ENCODE measurements at regions not wholly inside any gene's neighbourhood (a gene's known extent, or its start where the extent isn't known, plus 50 kb on each side); places are given as distances from the start of the nearest gene placed in this dataset.

GRCh38 chr4:155616117-155616516 lies 50.5 kb upstream of the GUCY1A1 start:
- POLR2A ChIA-PET, result no interaction called here
- peaks cover 3% of the 10 kb centered on the region for H3K9me3 Mint-ChIP-seq
- no peak for ATAC-seq (ENCODE audit: low read depth)
- DNase-seq, result no peak
- no peak overlapping the region for H3K4me3 Mint-ChIP-seq
- peaks cover 24% of the 10 kb centered on the region for H3K27me3 Mint-ChIP-seq
- no peak overlapping the region for H3K27ac Mint-ChIP-seq
- no peaks in the 10 kb centered on the region for H3K36me3 Mint-ChIP-seq
- peaks cover 2% of the 10 kb centered on the region for H3K4me1 Mint-ChIP-seq

GRCh38 chr4:155615081-155615887 lies 51.4 kb upstream of the GUCY1A1 start:
- peaks cover 2% of the 10 kb centered on the region for H3K4me1 Mint-ChIP-seq
- DNase-seq (no peak), ATAC-seq (ENCODE audit: low read depth) (no peak)
- H3K36me3 Mint-ChIP-seq, result no peaks in the 10 kb centered on the region
- no peak overlapping the region for H3K4me3 Mint-ChIP-seq
- H3K27ac Mint-ChIP-seq, result no peak overlapping the region
- H3K9me3 Mint-ChIP-seq, result peaks cover 3% of the 10 kb centered on the region
- POLR2A ChIA-PET, result no interaction called here
- H3K27me3 Mint-ChIP-seq, result peaks cover 24% of the 10 kb centered on the region

GRCh38 chr4:155614111-155614762 lies 52.4 kb upstream of the GUCY1A1 start:
- Mint-ChIP-seq H3K27me3 (peaks cover 24% of the 10 kb centered on the region), H3K4me1 (peaks cover 2% of the 10 kb centered on the region), H3K9me3 (peaks cover 3% of the 10 kb centered on the region), H3K36me3 (no peaks in the 10 kb centered on the region), H3K4me3 (no peak overlapping the region), H3K27ac (no peak overlapping the region)
- ATAC-seq (ENCODE audit: low read depth) (no peak), DNase-seq (no peak)
- POLR2A ChIA-PET, result no interaction called here

- Mint-ChIP-seq H3K36me3 (no peaks in the 10 kb centered on the region), H3K4me3 (no peak overlapping the region), H3K4me1 (peaks cover 2% of the 10 kb centered on the region), H3K27ac (no peak overlapping the region), H3K27me3 (peaks cover 25% of the 10 kb centered on the region), H3K9me3 (peaks cover 3% of the 10 kb centered on the region)
- ATAC-seq (ENCODE audit: low read depth), result no peak
- no peak for DNase-seq
- POLR2A ChIA-PET, result no interaction called here
Measured at GRCh38 chr4:155612074-155612473, 54.6 kb upstream of the GUCY1A1 start.

- Mint-ChIP-seq H3K36me3 (no peaks in the 10 kb centered on the region), H3K4me3 (no peak overlapping the region), H3K27me3 (peaks cover 27% of the 10 kb centered on the region), H3K4me1 (peaks cover 2% of the 10 kb centered on the region), H3K27ac (no peak overlapping the region), H3K9me3 (peaks cover 3% of the 10 kb centered on the region)
- no peak for ATAC-seq (ENCODE audit: low read depth)
- no peak for DNase-seq
- POLR2A ChIA-PET, result no interaction called here
Measured at GRCh38 chr4:155611501-155611900, 55.1 kb upstream of the GUCY1A1 start.

- POLR2A ChIA-PET, result no interaction called here
- peaks cover 3% of the 10 kb centered on the region for H3K9me3 Mint-ChIP-seq
- DNase-seq (no peak), ATAC-seq (ENCODE audit: low read depth) (no peak)
- H3K4me3 Mint-ChIP-seq, result no peak overlapping the region
- H3K27ac Mint-ChIP-seq, result no peak overlapping the region
- H3K27me3 Mint-ChIP-seq, result peaks cover 21% of the 10 kb centered on the region
- no peaks in the 10 kb centered on the region for H3K4me1 Mint-ChIP-seq
- H3K36me3 Mint-ChIP-seq, result no peaks in the 10 kb centered on the region
Measured at GRCh38 chr4:155610143-155610542, 56.5 kb upstream of the GUCY1A1 start.

- POLR2A ChIA-PET, result no interaction called here
- H3K4me1 Mint-ChIP-seq, result no peaks in the 10 kb centered on the region
- peaks cover 16% of the 10 kb centered on the region for H3K27me3 Mint-ChIP-seq
- DNase-seq (no peak), ATAC-seq (ENCODE audit: low read depth) (no peak)
- no peak overlapping the region for H3K27ac Mint-ChIP-seq
- H3K9me3 Mint-ChIP-seq, result peaks cover 3% of the 10 kb centered on the region
- no peak overlapping the region for H3K4me3 Mint-ChIP-seq
- H3K36me3 Mint-ChIP-seq, result no peaks in the 10 kb centered on the region
Measured at GRCh38 chr4:155609455-155610059, 57.1 kb upstream of the GUCY1A1 start.

- POLR2A ChIA-PET, result no interaction called here
- ATAC-seq (ENCODE audit: low read depth) (no peak), DNase-seq (no peak)
- Mint-ChIP-seq H3K4me3 (no peak overlapping the region), H3K36me3 (no peaks in the 10 kb centered on the region), H3K9me3 (peaks cover 3% of the 10 kb centered on the region), H3K4me1 (peaks cover 2% of the 10 kb centered on the region), H3K27ac (no peak overlapping the region), H3K27me3 (peaks cover 17% of the 10 kb centered on the region)
Measured at GRCh38 chr4:155608225-155608885, 58.3 kb upstream of the GUCY1A1 start.

GRCh38 chr4:155607481-155607880 lies 59.2 kb upstream of the GUCY1A1 start:
- DNase-seq (no peak), ATAC-seq (ENCODE audit: low read depth) (no peak)
- POLR2A ChIA-PET, result no interaction called here
- no peaks in the 10 kb centered on the region for H3K36me3 Mint-ChIP-seq
- H3K4me1 Mint-ChIP-seq, result peaks cover 8% of the 10 kb centered on the region
- H3K4me3 Mint-ChIP-seq, result no peak overlapping the region
- H3K27ac Mint-ChIP-seq, result no peak overlapping the region
- peaks cover 3% of the 10 kb centered on the region for H3K9me3 Mint-ChIP-seq
- H3K27me3 Mint-ChIP-seq, result peaks cover 12% of the 10 kb centered on the region

GRCh38 chr4:155604718-155605626 lies 61.7 kb upstream of the GUCY1A1 start:
- no peak overlapping the region for H3K4me3 Mint-ChIP-seq
- DNase-seq (no peak), ATAC-seq (ENCODE audit: low read depth) (no peak)
- H3K9me3 Mint-ChIP-seq, result no peaks in the 10 kb centered on the region
- POLR2A ChIA-PET, result no interaction called here
- H3K27ac Mint-ChIP-seq, result no peak overlapping the region
- H3K27me3 Mint-ChIP-seq, result peaks cover 8% of the 10 kb centered on the region
- peaks cover 10% of the 10 kb centered on the region for H3K4me1 Mint-ChIP-seq
- no peaks in the 10 kb centered on the region for H3K36me3 Mint-ChIP-seq

GRCh38 chr4:155603360-155603891 lies 63.2 kb upstream of the GUCY1A1 start:
- Mint-ChIP-seq H3K9me3 (no peaks in the 10 kb centered on the region), H3K27ac (no peak overlapping the region), H3K4me3 (no peak overlapping the region), H3K27me3 (peaks cover 13% of the 10 kb centered on the region), H3K36me3 (no peaks in the 10 kb centered on the region), H3K4me1 (peaks cover 10% of the 10 kb centered on the region)
- POLR2A ChIA-PET, result no interaction called here
- DNase-seq (no peak), ATAC-seq (ENCODE audit: low read depth) (no peak)

GRCh38 chr4:155602351-155603140 lies 64.1 kb upstream of the GUCY1A1 start:
- Mint-ChIP-seq H3K27me3 (peaks cover 17% of the 10 kb centered on the region), H3K9me3 (no peaks in the 10 kb centered on the region), H3K4me3 (no peak overlapping the region), H3K27ac (no peak overlapping the region), H3K36me3 (no peaks in the 10 kb centered on the region), H3K4me1 (peaks cover 10% of the 10 kb centered on the region)
- POLR2A ChIA-PET, result no interaction called here
- DNase-seq (no peak), ATAC-seq (ENCODE audit: low read depth) (no peak)
